HEK293 (cell line): ENCODE measurements at regions not wholly inside any gene's neighbourhood (a gene's known extent, or its start where the extent isn't known, plus 50 kb on each side); places are given as distances from the start of the nearest gene placed in this dataset.

Source experiments
- CTCF ChIP-seq: fragments of 450-650 bp; formaldehyde crosslinking; IDR thresholded peaks from 2 replicates; pipeline ENCODE4 v1.5.1; 2016; ENCODE audit warnings: missing biosample characterization, missing genetic modification characterization
- KLF10 ChIP-seq: fragments of 450-650 bp; IDR thresholded peaks from 2 replicates; pipeline ENCODE4 v1.5.1; 2018; ENCODE audit warnings: missing biosample characterization, mild to moderate bottlenecking, missing genetic modification characterization
- REST ChIP-seq: fragments of 450-650 bp; formaldehyde crosslinking; IDR thresholded peaks from 2 replicates; pipeline ENCODE4 v1.5.1; 2016; ENCODE audit warnings: missing biosample characterization, missing genetic modification characterization
- YY1 ChIP-seq: fragments of 450-650 bp; formaldehyde crosslinking; IDR thresholded peaks from 2 replicates; pipeline ENCODE4 v1.5.1; 2018; ENCODE audit warnings: missing biosample characterization, missing genetic modification characterization
- ZNF394 ChIP-seq: fragments of 450-650 bp; formaldehyde crosslinking; IDR thresholded peaks from 2 replicates; pipeline ENCODE4 v1.5.1; 2016; ENCODE audit warnings: missing biosample characterization, missing genetic modification characterization, mild to moderate bottlenecking, moderate library complexity, borderline replicate concordance

GRCh38 chr3:56969851-56970250 lies 90.6 kb upstream of the SPATA12 start:
- no peak for TF ChIP-seq ZNF394 (tag by site-specific recombination)
- no peak for TF ChIP-seq REST (tag by site-specific recombination)
- no peak for TF ChIP-seq YY1 (tag by site-specific recombination)
- TF ChIP-seq CTCF (tag by site-specific recombination): no peak
- TF ChIP-seq KLF10 (tag by site-specific recombination): no peak
